ENCODE measurements at regions not wholly inside any gene's neighbourhood (a gene's known extent, or its start where the extent isn't known, plus 50 kb on each side); places are given as distances from the start of the nearest gene placed in this dataset.

- peak; percentile 33 for DNase-seq (ENCODE audit: low read depth)
These were observed 200.8 kb downstream of the PLK2 start for GRCh38 chr5:58258984-58259684.

- no peak for DNase-seq (ENCODE audit: low read depth)
These were observed 203.9 kb downstream of the PLK2 start for GRCh38 chr5:58255970-58256369.

- DNase-seq (ENCODE audit: low read depth): no peak
These were observed 204.5 kb downstream of the PLK2 start for GRCh38 chr5:58255386-58255785.

GRCh38 chr5:58248221-58248620 lies 211.7 kb downstream of the PLK2 start:
- DNase-seq (ENCODE audit: low read depth): no peak

- DNase-seq (ENCODE audit: low read depth): peak; percentile 68
These were observed 213.4 kb downstream of the PLK2 start for GRCh38 chr5:58246461-58246944.

- no peak for DNase-seq (ENCODE audit: low read depth)
These were observed 214.4 kb downstream of the PLK2 start for GRCh38 chr5:58245476-58245840.

- DNase-seq (ENCODE audit: low read depth): no peak
These were observed 214.9 kb downstream of the PLK2 start for GRCh38 chr5:58244819-58245475.

- peak; percentile 79 for DNase-seq (ENCODE audit: low read depth)
These were observed 218.5 kb downstream of the PLK2 start for GRCh38 chr5:58241389-58241788.

GRCh38 chr5:58240322-58240721 lies 219.6 kb downstream of the PLK2 start:
- peak; percentile 78 for DNase-seq (ENCODE audit: low read depth)

GRCh38 chr5:58239731-58240130 lies 220.2 kb downstream of the PLK2 start:
- DNase-seq (ENCODE audit: low read depth): no peak

- DNase-seq (ENCODE audit: low read depth): no peak
These were observed 220.8 kb downstream of the PLK2 start for GRCh38 chr5:58239045-58239444.

GRCh38 chr5:58236498-58236897 lies 223.4 kb downstream of the PLK2 start:
- DNase-seq (ENCODE audit: low read depth): no peak

GRCh38 chr5:58235299-58235698 lies 224.6 kb downstream of the PLK2 start:
- DNase-seq (ENCODE audit: low read depth): no peak

- no peak for DNase-seq (ENCODE audit: low read depth)
These were observed 227.8 kb downstream of the PLK2 start for GRCh38 chr5:58232130-58232529.

- no peak for DNase-seq (ENCODE audit: low read depth)
These were observed 228.8 kb downstream of the PLK2 start for GRCh38 chr5:58231041-58231440.

- DNase-seq (ENCODE audit: low read depth): no peak
These were observed 231.0 kb downstream of the PLK2 start for GRCh38 chr5:58228896-58229295.

- no peak for DNase-seq (ENCODE audit: low read depth)
These were observed 232.0 kb downstream of the PLK2 start for GRCh38 chr5:58227858-58228257.

- DNase-seq (ENCODE audit: low read depth): no peak
These were observed 235.2 kb downstream of the PLK2 start for GRCh38 chr5:58224661-58225060.

GRCh38 chr5:58224221-58224620 lies 235.7 kb downstream of the PLK2 start:
- no peak for DNase-seq (ENCODE audit: low read depth)

- no peak for DNase-seq (ENCODE audit: low read depth)
These were observed 244.5 kb downstream of the PLK2 start for GRCh38 chr5:58215364-58215763.

- no peak for DNase-seq (ENCODE audit: low read depth)
These were observed 248.4 kb downstream of the PLK2 start for GRCh38 chr5:58211441-58211840.

GRCh38 chr5:58208674-58209073 lies 251.2 kb downstream of the PLK2 start:
- no peak for DNase-seq (ENCODE audit: low read depth)

- DNase-seq (ENCODE audit: low read depth): no peak
These were observed 252.8 kb downstream of the PLK2 start for GRCh38 chr5:58207076-58207475.
